GM12892 (cell line): ENCODE measurements at regions not wholly inside any gene's neighbourhood (a gene's known extent, or its start where the extent isn't known, plus 50 kb on each side); places are given as distances from the start of the nearest gene placed in this dataset.
"Not testable (repeated sequence)": the region's sequence is repeated elsewhere in the genome, so short reads cannot be mapped to it uniquely, and the experiment has no call there.

Experiments
- DNase-seq: peaks from one replicate; pipeline ENCODE4 v3.0.0; 2011; ENCODE audit not compliant: insufficient read length
- FAIRE-seq: peaks from 2 replicates; lab custom pipeline; 2011; peaks lifted over from hg19 to GRCh38; lab: Jason Lieb, UNC
- POLR2A ChIP-seq: IDR thresholded peaks from 2 replicates; pipeline ENCODE4 v1.6.1; 2011; ENCODE audit warnings: low read depth, low read length, control low read depth
- POLR2AphosphoS5 ChIP-seq: IDR thresholded peaks from 2 replicates; pipeline ENCODE4 v1.6.1; 2011; ENCODE audit warnings: low read depth, low read length, control low read depth
- TAF1 ChIP-seq: IDR thresholded peaks from 2 replicates; pipeline ENCODE4 v1.6.1; 2011; ENCODE audit warnings: low read depth, mild to moderate bottlenecking, control low read depth, low read length, borderline replicate concordance

- DNase-seq (no peak), FAIRE-seq (no peak)
- TF ChIP-seq POLR2AphosphoS5 (no peak), TAF1 (no peak)
Measured at GRCh38 chrX:140317462-140317861, 187.4 kb downstream of the SOX3 start.

- DNase-seq (no peak), FAIRE-seq (no peak)
- TF ChIP-seq TAF1 (no peak), POLR2A (no peak), POLR2AphosphoS5 (no peak)
Measured at GRCh38 chrX:140298960-140299825, 205.7 kb downstream of the SOX3 start.

GRCh38 chrX:140297273-140297672 lies 207.6 kb downstream of the SOX3 start:
- TF ChIP-seq POLR2AphosphoS5, result no peak
- no peak for TF ChIP-seq POLR2A
- no peak for TF ChIP-seq TAF1
- DNase-seq, result no peak
- FAIRE-seq, result no peak

- no peak for DNase-seq
- FAIRE-seq, result no peak
- TF ChIP-seq TAF1 (no peak), POLR2A (no peak), POLR2AphosphoS5 (no peak)
Measured at GRCh38 chrX:140292961-140293360, 211.9 kb downstream of the SOX3 start.

GRCh38 chrX:140292188-140292587 lies 212.7 kb downstream of the SOX3 start:
- TF ChIP-seq TAF1, result no peak
- TF ChIP-seq POLR2AphosphoS5, result no peak
- TF ChIP-seq POLR2A, result no peak
- no peak for FAIRE-seq

GRCh38 chrX:140274811-140275525 lies 229.9 kb downstream of the SOX3 start:
- no peak for FAIRE-seq
- TF ChIP-seq POLR2AphosphoS5, result no peak
- no peak for TF ChIP-seq POLR2A
- TF ChIP-seq TAF1, result no peak
- no peak for DNase-seq

More at GRCh38 chrX:140292188-140292587, 212.7 kb downstream of the SOX3 start:
- DNase-seq, result no peak

GRCh38 chrX:140273921-140274320 lies 230.9 kb downstream of the SOX3 start:
- DNase-seq (no peak), FAIRE-seq (no peak)
- TF ChIP-seq TAF1 (no peak), POLR2A (no peak), POLR2AphosphoS5 (no peak)

- FAIRE-seq (no peak), DNase-seq (no peak)
- TF ChIP-seq POLR2A (no peak), TAF1 (no peak), POLR2AphosphoS5 (no peak)
Measured at GRCh38 chrX:140250391-140250790, 254.5 kb downstream of the SOX3 start.

- TF ChIP-seq POLR2A, result no peak
- TF ChIP-seq POLR2AphosphoS5, result no peak
- no peak for TF ChIP-seq TAF1
- DNase-seq (no peak), FAIRE-seq (no peak)
Measured at GRCh38 chrX:140249088-140249487, 255.8 kb downstream of the SOX3 start.

GRCh38 chrX:140229191-140229590 lies 263.9 kb upstream of the CXorf66 start:
- TF ChIP-seq POLR2AphosphoS5, result no peak
- no peak for TF ChIP-seq POLR2A
- TF ChIP-seq TAF1, result no peak
- FAIRE-seq (no peak), DNase-seq (no peak)

GRCh38 chrX:140226037-140226436 lies 260.7 kb upstream of the CXorf66 start:
- FAIRE-seq, result peak; percentile 76
- not testable (repeated sequence) for DNase-seq

- not testable (repeated sequence) for DNase-seq, FAIRE-seq
Measured at GRCh38 chrX:140215894-140216293, 250.6 kb upstream of the CXorf66 start.

GRCh38 chrX:140214518-140214917 lies 249.2 kb upstream of the CXorf66 start:
- peak; percentile 14 for FAIRE-seq

More at GRCh38 chrX:140214518-140214917, 249.2 kb upstream of the CXorf66 start:
- DNase-seq, result not testable (repeated sequence)
